LHCN-M2 (cell line): ENCODE measurements at regions not wholly inside any gene's neighbourhood (a gene's known extent, or its start where the extent isn't known, plus 50 kb on each side); places are given as distances from the start of the nearest gene placed in this dataset.

ENCODE experiments used
- DNase-seq: peaks from one replicate; pipeline ENCODE4 v3.0.0-alpha.2; 2012; ENCODE audit warnings: low read depth

GRCh38 chr18:77517901-77518300 is 268.3 kb downstream of the GALR1 start:
- DNase-seq: no peak

- DNase-seq: no peak
These were observed 271.1 kb downstream of the GALR1 start for GRCh38 chr18:77520767-77521166.

- DNase-seq: no peak
These were observed 272.5 kb downstream of the GALR1 start for GRCh38 chr18:77522051-77522675.

- DNase-seq: no peak
These were observed 275.3 kb downstream of the GALR1 start for GRCh38 chr18:77524909-77525308.

GRCh38 chr18:77526962-77527361 is 277.3 kb downstream of the GALR1 start:
- DNase-seq: no peak

- no peak for DNase-seq
These were observed 279.2 kb downstream of the GALR1 start for GRCh38 chr18:77528872-77529271.

GRCh38 chr18:77529492-77530176 is 280.0 kb downstream of the GALR1 start:
- DNase-seq: no peak

- no peak for DNase-seq
These were observed 281.1 kb downstream of the GALR1 start for GRCh38 chr18:77530732-77531131.

- DNase-seq: no peak
These were observed 290.2 kb downstream of the GALR1 start for GRCh38 chr18:77539860-77540259.

- DNase-seq: no peak
These were observed 295.1 kb downstream of the GALR1 start for GRCh38 chr18:77544792-77545191.

- DNase-seq: no peak
These were observed 298.1 kb downstream of the GALR1 start for GRCh38 chr18:77547757-77548156.

GRCh38 chr18:77548790-77549420 is 299.3 kb downstream of the GALR1 start:
- DNase-seq: no peak

- DNase-seq: no peak
These were observed 301.0 kb downstream of the GALR1 start for GRCh38 chr18:77550625-77551024.

GRCh38 chr18:77551055-77551454 is 301.4 kb downstream of the GALR1 start:
- no peak for DNase-seq

- DNase-seq: no peak
These were observed 303.3 kb downstream of the GALR1 start for GRCh38 chr18:77552945-77553344.

- DNase-seq: no peak
These were observed 304.4 kb downstream of the GALR1 start for GRCh38 chr18:77554061-77554460.

GRCh38 chr18:77557046-77557587 is 307.5 kb downstream of the GALR1 start:
- no peak for DNase-seq

GRCh38 chr18:77559274-77559910 is 309.7 kb downstream of the GALR1 start:
- DNase-seq: no peak

- no peak for DNase-seq
These were observed 310.8 kb downstream of the GALR1 start for GRCh38 chr18:77560341-77560992.

- no peak for DNase-seq
These were observed 317.0 kb downstream of the GALR1 start for GRCh38 chr18:77566604-77567003.

GRCh38 chr18:77567205-77567604 is 317.6 kb downstream of the GALR1 start:
- no peak for DNase-seq

- no peak for DNase-seq
These were observed 322.1 kb downstream of the GALR1 start for GRCh38 chr18:77571743-77572142.
